Neural crest cell (in vitro differentiated cells): ENCODE measurements at regions not wholly inside any gene's neighbourhood (a gene's known extent, or its start where the extent isn't known, plus 50 kb on each side); places are given as distances from the start of the nearest gene placed in this dataset.
"Not testable (repeated sequence)": the region's sequence is repeated elsewhere in the genome, so short reads cannot be mapped to it uniquely, and the experiment has no call there.

Experiments used
- DNase-seq: peaks from one replicate; pipeline ENCODE4 v3.0.0; 2021; ENCODE audit warnings: low read depth, mixed read lengths, low spot score
- H3K27ac Mint-ChIP-seq: one replicate; pipeline ENCODE4 v1.8.0; 2021; ENCODE audit warnings: mild to moderate bottlenecking, mixed read lengths; ENCODE audit not compliant: unreplicated experiment
- H3K27me3 Mint-ChIP-seq: 2 replicates; pipeline ENCODE4 v1.8.0; 2021; ENCODE audit warnings: low read depth, mild to moderate bottlenecking, mixed read lengths
- H3K36me3 Mint-ChIP-seq: 2 replicates; pipeline ENCODE4 v1.8.0; 2021; ENCODE audit warnings: low read depth, mild to moderate bottlenecking, mixed read lengths
- H3K4me1 Mint-ChIP-seq: 2 replicates; pipeline ENCODE4 v1.8.0; 2021; ENCODE audit warnings: mixed read lengths
- H3K4me3 Mint-ChIP-seq: one replicate; pipeline ENCODE4 v1.8.0; 2021; ENCODE audit warnings: mild to moderate bottlenecking, mixed read lengths
- H3K9me3 Mint-ChIP-seq: 2 replicates; pipeline ENCODE4 v1.8.0; 2021; ENCODE audit warnings: mixed read lengths
- TF ChIP-seq, protein P1 (sequence below): fragments of 200-600 bp; sonication (generic); conservative IDR thresholded peaks from 2 replicates; pipeline ENCODE4 v1.5.0; 2021; ENCODE audit warnings: antibody characterized with exemption, mild to moderate bottlenecking

DNA sequence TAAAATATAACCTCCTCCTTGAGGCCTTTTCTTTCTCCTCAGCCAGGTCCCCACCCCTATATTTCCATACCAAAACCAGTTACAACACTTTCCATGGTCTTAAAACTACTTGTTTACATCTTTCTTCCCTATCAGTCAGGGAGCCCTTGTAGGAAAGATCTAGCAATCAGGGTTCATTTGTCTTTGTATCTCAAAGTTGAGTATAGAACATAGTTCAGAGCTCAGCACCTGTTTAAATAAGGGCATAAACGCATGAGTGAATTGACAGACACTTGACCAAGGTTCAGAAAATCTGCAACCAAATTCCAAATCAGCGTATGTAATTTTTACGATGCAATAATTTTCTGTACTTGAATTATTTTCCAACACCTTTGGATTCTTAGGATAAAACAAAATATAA, 352.2 kb upstream of the MAGEB16 start:
- Mint-ChIP-seq H3K36me3 (no peaks in the 10 kb centered on the region), H3K9me3 (peaks cover 11% of the 10 kb centered on the region), H3K4me3 (no peak overlapping the region), H3K27ac (no peak overlapping the region), H3K4me1 (no peaks in the 10 kb centered on the region), H3K27me3 (no peaks in the 10 kb centered on the region)
- TF ChIP-seq, protein P1, sequence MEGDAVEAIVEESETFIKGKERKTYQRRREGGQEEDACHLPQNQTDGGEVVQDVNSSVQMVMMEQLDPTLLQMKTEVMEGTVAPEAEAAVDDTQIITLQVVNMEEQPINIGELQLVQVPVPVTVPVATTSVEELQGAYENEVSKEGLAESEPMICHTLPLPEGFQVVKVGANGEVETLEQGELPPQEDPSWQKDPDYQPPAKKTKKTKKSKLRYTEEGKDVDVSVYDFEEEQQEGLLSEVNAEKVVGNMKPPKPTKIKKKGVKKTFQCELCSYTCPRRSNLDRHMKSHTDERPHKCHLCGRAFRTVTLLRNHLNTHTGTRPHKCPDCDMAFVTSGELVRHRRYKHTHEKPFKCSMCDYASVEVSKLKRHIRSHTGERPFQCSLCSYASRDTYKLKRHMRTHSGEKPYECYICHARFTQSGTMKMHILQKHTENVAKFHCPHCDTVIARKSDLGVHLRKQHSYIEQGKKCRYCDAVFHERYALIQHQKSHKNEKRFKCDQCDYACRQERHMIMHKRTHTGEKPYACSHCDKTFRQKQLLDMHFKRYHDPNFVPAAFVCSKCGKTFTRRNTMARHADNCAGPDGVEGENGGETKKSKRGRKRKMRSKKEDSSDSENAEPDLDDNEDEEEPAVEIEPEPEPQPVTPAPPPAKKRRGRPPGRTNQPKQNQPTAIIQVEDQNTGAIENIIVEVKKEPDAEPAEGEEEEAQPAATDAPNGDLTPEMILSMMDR, result no peak
- DNase-seq, result no peak

DNA sequence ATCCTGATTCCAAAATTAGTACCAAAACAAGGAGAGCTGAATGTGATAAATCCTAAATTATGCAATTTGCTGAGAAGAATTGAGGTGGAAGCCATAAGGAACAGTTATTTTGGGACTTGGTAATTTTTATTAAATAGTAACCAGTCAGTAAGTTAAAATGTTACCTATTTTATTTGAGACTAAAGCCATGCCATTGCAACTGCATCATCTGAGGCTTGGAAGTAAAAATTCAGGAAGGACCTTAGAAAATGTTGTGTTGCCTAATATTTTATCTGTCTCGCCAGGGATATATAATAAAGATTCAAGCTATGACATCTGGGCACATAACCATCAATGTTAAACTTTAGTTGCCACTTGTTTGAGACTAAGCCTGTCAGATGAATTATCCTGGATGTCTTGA, 341.3 kb upstream of the MAGEB16 start:
- no peaks in the 10 kb centered on the region for H3K36me3 Mint-ChIP-seq
- H3K4me1 Mint-ChIP-seq, result no peaks in the 10 kb centered on the region
- no peak for DNase-seq
- no peaks in the 10 kb centered on the region for H3K27me3 Mint-ChIP-seq
- H3K9me3 Mint-ChIP-seq, result peaks cover 7% of the 10 kb centered on the region
- H3K4me3 Mint-ChIP-seq, result no peak overlapping the region
- TF ChIP-seq, protein P1, result no peak
- no peak overlapping the region for H3K27ac Mint-ChIP-seq

DNA sequence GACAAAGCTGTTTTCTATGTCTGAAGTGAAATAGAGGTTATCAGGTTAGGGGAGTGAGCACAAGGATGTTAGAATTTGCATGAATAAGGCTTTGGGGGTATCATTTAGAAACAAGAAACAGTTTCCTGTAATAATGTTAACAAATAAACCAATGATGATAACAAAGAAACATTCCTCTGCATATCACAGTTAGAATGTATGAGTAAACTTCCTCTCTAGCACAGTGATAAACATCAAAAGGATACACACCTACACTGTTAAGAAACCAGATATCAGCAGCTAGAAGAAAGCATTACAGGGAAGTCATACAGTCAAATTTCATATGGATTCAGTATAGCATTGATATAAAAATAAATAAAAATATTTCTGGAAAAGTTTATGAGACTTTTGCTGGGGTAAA, 340.0 kb upstream of the MAGEB16 start:
- DNase-seq, result no peak
- peaks cover 7% of the 10 kb centered on the region for H3K9me3 Mint-ChIP-seq
- no peak overlapping the region for H3K27ac Mint-ChIP-seq
- no peaks in the 10 kb centered on the region for H3K4me1 Mint-ChIP-seq
- no peaks in the 10 kb centered on the region for H3K27me3 Mint-ChIP-seq
- H3K36me3 Mint-ChIP-seq, result no peaks in the 10 kb centered on the region
- H3K4me3 Mint-ChIP-seq, result no peak overlapping the region
- TF ChIP-seq, protein P1, result no peak

DNA sequence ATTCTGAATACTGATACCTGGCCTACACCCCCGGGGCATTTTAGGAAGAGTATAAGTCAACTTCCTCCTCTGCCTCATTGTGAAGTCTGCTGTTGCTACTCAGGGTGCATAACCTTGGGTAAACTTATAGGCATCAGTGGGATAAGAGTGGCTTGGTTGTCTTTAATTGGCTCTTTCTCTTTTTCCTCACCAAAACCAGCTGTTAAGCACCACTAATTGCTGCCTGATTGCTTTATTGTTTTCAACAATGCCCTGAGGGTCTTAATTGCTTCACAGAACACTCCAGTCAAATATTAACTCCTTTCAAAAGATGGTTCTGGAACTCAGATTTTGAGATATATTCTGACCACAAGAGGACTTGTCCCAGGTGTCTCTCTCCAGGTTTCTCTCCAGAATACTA, 337.0 kb upstream of the MAGEB16 start:
- TF ChIP-seq, protein P1, result no peak
- peaks cover 7% of the 10 kb centered on the region for H3K9me3 Mint-ChIP-seq

DNA sequence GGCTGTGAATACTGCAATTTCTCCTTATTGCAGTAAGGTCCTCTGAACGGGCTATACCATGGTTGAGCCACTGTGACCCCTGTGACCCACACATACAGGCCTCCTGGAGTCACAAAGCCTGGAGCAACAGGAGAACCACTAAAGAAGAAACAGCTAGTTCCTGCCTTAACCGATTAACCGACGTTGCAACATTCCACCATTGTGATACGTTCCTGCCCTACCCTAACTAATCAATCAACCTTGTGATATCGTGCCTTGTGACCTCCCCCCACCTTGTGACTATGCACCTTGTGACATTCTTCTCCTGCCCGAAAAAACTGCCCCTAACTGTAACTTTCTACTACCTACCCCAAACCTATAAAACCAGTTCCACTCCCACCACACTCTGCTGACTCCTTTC, 301.5 kb upstream of the MAGEB16 start:
- H3K9me3 Mint-ChIP-seq, DNase-seq, H3K4me3 Mint-ChIP-seq, H3K36me3 Mint-ChIP-seq, H3K4me1 Mint-ChIP-seq, H3K27ac Mint-ChIP-seq, H3K27me3 Mint-ChIP-seq: not testable (repeated sequence)

More for the DNA sequence above, 337.0 kb upstream of the MAGEB16 start:
- Mint-ChIP-seq H3K27ac (no peak overlapping the region), H3K36me3 (no peaks in the 10 kb centered on the region), H3K4me3 (no peak overlapping the region), H3K27me3 (no peaks in the 10 kb centered on the region), H3K4me1 (no peaks in the 10 kb centered on the region)
- no peak for DNase-seq

DNA sequence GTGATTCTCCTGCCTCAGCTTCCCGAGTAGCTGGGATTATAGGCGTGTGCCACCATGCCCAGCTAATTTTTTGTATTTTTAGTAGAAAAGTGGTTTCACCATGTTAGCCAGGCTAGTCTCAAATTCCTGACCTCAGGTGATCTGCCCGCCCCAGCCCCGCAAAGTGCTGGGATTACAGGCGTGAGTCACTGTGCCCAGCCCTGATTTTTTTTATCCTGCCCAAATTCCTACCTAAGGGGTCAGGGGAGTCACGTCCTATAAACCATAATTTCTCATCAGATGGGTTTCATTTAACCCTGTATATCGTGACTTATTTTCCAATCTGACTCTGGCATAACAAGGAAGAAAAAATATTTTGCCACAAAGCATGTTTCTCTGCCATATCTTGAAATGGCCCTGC, 300.7 kb upstream of the MAGEB16 start:
- DNase-seq, H3K4me3 Mint-ChIP-seq, H3K27ac Mint-ChIP-seq, H3K4me1 Mint-ChIP-seq, H3K27me3 Mint-ChIP-seq, H3K36me3 Mint-ChIP-seq: not testable (repeated sequence)
- peaks cover 11% of the 10 kb centered on the region for H3K9me3 Mint-ChIP-seq
